GM12878 (cell line): ENCODE measurements at regions not wholly inside any gene's neighbourhood (a gene's known extent, or its start where the extent isn't known, plus 50 kb on each side); places are given as distances from the start of the nearest gene placed in this dataset.

Experiments used
- ATAC-seq: fragments of 200-7000 bp; cut with Tn5 transposase; 3 replicates; pipeline ENCODE4 v1.9.1; 2020; ENCODE audit warnings: mild to moderate bottlenecking, moderate library complexity
- BruUV-seq: library from RNA; stranded (reverse); fragments of 400-500 nt; replicated peaks from 2 replicates; lab custom pipeline; 2021; lab: Mats Ljungman, UMichigan
- CTCF ChIA-PET: fragments of 300-600 bp; sonication (Branson Sonifier 250); formaldehyde crosslinking; extraction: SDS; loops from one replicate; lab custom pipeline; 2021; ENCODE audit warnings: inconsistent platforms; lab: Yijun Ruan, JAX
- POLR2A ChIA-PET: fragments of 350-600 bp; formaldehyde crosslinking; extraction: SDS; loops from one replicate; lab custom pipeline; 2021; ENCODE audit warnings: inconsistent platforms; lab: Charles Lee
- RAD21 ChIA-PET: fragments of 300-600 bp; sonication (Branson Sonifier 250); formaldehyde crosslinking; loops from one replicate; lab custom pipeline; 2023; ENCODE audit warnings: antibody characterized with exemption; ENCODE audit not compliant: unreplicated experiment; lab: Charles Lee
- SMC1A ChIA-PET: fragments of 300-600 bp; sonication (Branson Sonifier 250); formaldehyde crosslinking; loops from one replicate; lab custom pipeline; 2023; ENCODE audit not compliant: unreplicated experiment, uncharacterized antibody; lab: Charles Lee
- DNase-seq: peaks from one replicate; pipeline ENCODE4 v3.0.0-alpha.2; 2011; ENCODE audit warnings: low read depth, low spot score
- FAIRE-seq: peaks from 3 replicates; lab custom pipeline; 2011; peaks lifted over from hg19 to GRCh38; lab: Jason Lieb, UNC
- H2AFZ ChIP-seq: 2 replicates; pipeline ENCODE4 v1.6.0; 2011; ENCODE audit warnings: low read depth, low read length, control low read depth; ENCODE audit not compliant: control insufficient read depth
- H3K27ac ChIP-seq: 2 replicates; pipeline ENCODE4 v1.5.1; 2011; ENCODE audit warnings: control low read depth; ENCODE audit not compliant: control insufficient read depth, insufficient read depth
- H3K27me3 ChIP-seq, 2 experiments: replicated peaks in 1 of 2; 2 replicates each; pipeline versions ENCODE4 v1.6.0 to v1.6.1; 2011; ENCODE audit warnings: low read length in 1 of 2; ENCODE audit not compliant: control insufficient read depth in 2 of 2, insufficient read depth in 2 of 2
- H3K36me3 ChIP-seq, 2 experiments: 2 replicates each; pipeline ENCODE4 v1.5.1; 2011; ENCODE audit warnings: low read length in 1 of 2; ENCODE audit not compliant: control insufficient read depth in 2 of 2, insufficient read depth in 2 of 2
- H3K4me1 ChIP-seq: 2 replicates; pipeline ENCODE4 v1.6.1; 2011; ENCODE audit warnings: mild to moderate bottlenecking, low read length, moderate library complexity, mixed read lengths; ENCODE audit not compliant: control insufficient read depth, insufficient read depth
- H3K4me2 ChIP-seq: 2 replicates; pipeline ENCODE4 v1.6.0; 2011; ENCODE audit warnings: control low read depth; ENCODE audit not compliant: control insufficient read depth, insufficient read depth
- H3K4me3 ChIP-seq: fragments of 200-600 bp; sonication (generic); 2 replicates; pipeline ENCODE4 v1.5.1; 2016
- H3K79me2 ChIP-seq: 2 replicates; pipeline ENCODE4 v1.6.0; 2011; ENCODE audit warnings: low read length; ENCODE audit not compliant: control insufficient read depth, insufficient read depth
- H3K9ac ChIP-seq: 2 replicates; pipeline ENCODE4 v1.8.0; 2011; ENCODE audit warnings: low read length, control low read depth, mixed read lengths; ENCODE audit not compliant: control insufficient read depth, insufficient read depth
- H3K9me3 ChIP-seq: replicated peaks from 3 replicates; pipeline ENCODE4 v1.5.1; 2011; ENCODE audit warnings: mild to moderate bottlenecking, low read length; ENCODE audit not compliant: control insufficient read depth, insufficient read depth
- H4K20me1 ChIP-seq: 2 replicates; pipeline ENCODE4 v1.6.0; 2011; ENCODE audit not compliant: control insufficient read depth, insufficient read depth
- DPF2 ChIP-seq: fragments of 450-650 bp; IDR thresholded peaks from 2 replicates; pipeline ENCODE4 v1.6.1; 2017; ENCODE audit warnings: mild to moderate bottlenecking
- GABPA ChIP-seq: IDR thresholded peaks from 2 replicates; pipeline ENCODE4 v1.6.1; 2014; ENCODE audit warnings: antibody characterized with exemption, low read depth, mild to moderate bottlenecking, inconsistent platforms
- IKZF2 ChIP-seq, 2 experiments: fragments of 450-650 bp; IDR thresholded peaks; 2 replicates each; pipeline ENCODE4 v1.6.1; 2017; ENCODE audit warnings: mild to moderate bottlenecking in 2 of 2, moderate library complexity in 2 of 2
- LARP7 ChIP-seq: fragments of 450-650 bp; IDR thresholded peaks from 2 replicates; pipeline ENCODE4 v1.6.1; 2017; ENCODE audit warnings: mild to moderate bottlenecking
- MTA3 ChIP-seq: IDR thresholded peaks from 2 replicates; pipeline ENCODE4 v1.6.1; 2012; ENCODE audit warnings: low read length, inconsistent platforms, borderline replicate concordance
- NFXL1 ChIP-seq: fragments of 450-650 bp; IDR thresholded peaks from 2 replicates; pipeline ENCODE4 v1.6.1; 2017; ENCODE audit warnings: antibody characterized with exemption, mild to moderate bottlenecking, borderline replicate concordance
- NR2C2 ChIP-seq: IDR thresholded peaks from 2 replicates; pipeline ENCODE4 v1.6.1; 2011; ENCODE audit warnings: borderline replicate concordance, low read depth; ENCODE audit not compliant: control insufficient read depth, insufficient read length
- in situ Hi-C: fragments of 300-500 bp; cut with MboI; formaldehyde crosslinking; loops from 9 replicates; pipeline ENCODE4 v1.14.3; 2018; ENCODE audit warnings: mixed read lengths
- intact Hi-C: fragments of 100-400 bp; cut with micrococcal nuclease; formaldehyde crosslinking; loops from one replicate; pipeline ENCODE4 v1.14.2; 2022; ENCODE audit not compliant: unreplicated experiment
- TF ChIP-seq, protein P1 (sequence below): fragments of 450-650 bp; IDR thresholded peaks from 2 replicates; pipeline ENCODE4 v1.6.1; 2017; ENCODE audit warnings: mild to moderate bottlenecking, moderate library complexity
- TF ChIP-seq, protein P2 (sequence below): IDR thresholded peaks from 2 replicates; pipeline ENCODE4 v1.6.1; 2012; ENCODE audit warnings: low read depth, low read length, improper control_type of control experiment

GRCh38 chr3:111373239-111373638 is 168.8 kb upstream of the CD96 start (continued):
- TF ChIP-seq, protein P1, sequence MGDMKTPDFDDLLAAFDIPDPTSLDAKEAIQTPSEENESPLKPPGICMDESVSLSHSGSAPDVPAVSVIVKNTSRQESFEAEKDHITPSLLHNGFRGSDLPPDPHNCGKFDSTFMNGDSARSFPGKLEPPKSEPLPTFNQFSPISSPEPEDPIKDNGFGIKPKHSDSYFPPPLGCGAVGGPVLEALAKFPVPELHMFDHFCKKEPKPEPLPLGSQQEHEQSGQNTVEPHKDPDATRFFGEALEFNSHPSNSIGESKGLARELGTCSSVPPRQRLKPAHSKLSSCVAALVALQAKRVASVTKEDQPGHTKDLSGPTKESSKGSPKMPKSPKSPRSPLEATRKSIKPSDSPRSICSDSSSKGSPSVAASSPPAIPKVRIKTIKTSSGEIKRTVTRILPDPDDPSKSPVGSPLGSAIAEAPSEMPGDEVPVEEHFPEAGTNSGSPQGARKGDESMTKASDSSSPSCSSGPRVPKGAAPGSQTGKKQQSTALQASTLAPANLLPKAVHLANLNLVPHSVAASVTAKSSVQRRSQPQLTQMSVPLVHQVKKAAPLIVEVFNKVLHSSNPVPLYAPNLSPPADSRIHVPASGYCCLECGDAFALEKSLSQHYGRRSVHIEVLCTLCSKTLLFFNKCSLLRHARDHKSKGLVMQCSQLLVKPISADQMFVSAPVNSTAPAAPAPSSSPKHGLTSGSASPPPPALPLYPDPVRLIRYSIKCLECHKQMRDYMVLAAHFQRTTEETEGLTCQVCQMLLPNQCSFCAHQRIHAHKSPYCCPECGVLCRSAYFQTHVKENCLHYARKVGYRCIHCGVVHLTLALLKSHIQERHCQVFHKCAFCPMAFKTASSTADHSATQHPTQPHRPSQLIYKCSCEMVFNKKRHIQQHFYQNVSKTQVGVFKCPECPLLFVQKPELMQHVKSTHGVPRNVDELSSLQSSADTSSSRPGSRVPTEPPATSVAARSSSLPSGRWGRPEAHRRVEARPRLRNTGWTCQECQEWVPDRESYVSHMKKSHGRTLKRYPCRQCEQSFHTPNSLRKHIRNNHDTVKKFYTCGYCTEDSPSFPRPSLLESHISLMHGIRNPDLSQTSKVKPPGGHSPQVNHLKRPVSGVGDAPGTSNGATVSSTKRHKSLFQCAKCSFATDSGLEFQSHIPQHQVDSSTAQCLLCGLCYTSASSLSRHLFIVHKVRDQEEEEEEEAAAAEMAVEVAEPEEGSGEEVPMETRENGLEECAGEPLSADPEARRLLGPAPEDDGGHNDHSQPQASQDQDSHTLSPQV, result no peak
- no peak for TF ChIP-seq IKZF2 (IDR thresholded peaks at IDR 0.05)
- no peak for TF ChIP-seq LARP7
- TF ChIP-seq DPF2, result no peak
- TF ChIP-seq, all 136 proteins: peak for 0

GRCh38 chr3:111373861-111374260 is 168.1 kb upstream of the CD96 start:
- TF ChIP-seq, protein P2, sequence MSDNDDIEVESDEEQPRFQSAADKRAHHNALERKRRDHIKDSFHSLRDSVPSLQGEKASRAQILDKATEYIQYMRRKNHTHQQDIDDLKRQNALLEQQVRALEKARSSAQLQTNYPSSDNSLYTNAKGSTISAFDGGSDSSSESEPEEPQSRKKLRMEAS, result no peak
- no peak for TF ChIP-seq GABPA
- no peak for TF ChIP-seq NR2C2
- no peak for TF ChIP-seq MTA3
- no peak for TF ChIP-seq NFXL1
- intact Hi-C loops, result no loop called here
- Histone ChIP-seq H3K4me2 (no peak overlapping the region), H3K27me3 (no peaks in the 10 kb centered on the region), H2AFZ (no peak overlapping the region), H3K9me3 (no peaks in the 10 kb centered on the region), H3K79me2 (no peaks in the 10 kb centered on the region), H3K36me3 (no peaks in the 10 kb centered on the region), H3K4me1 (no peaks in the 10 kb centered on the region), H3K9ac (no peak overlapping the region), H4K20me1 (no peaks in the 10 kb centered on the region), H3K27ac (no peak overlapping the region), H3K4me3 (no peak overlapping the region)
- ChIA-PET POLR2A (no interaction called here), SMC1A (no interaction called here), RAD21 (no interaction called here), CTCF (no interaction called here)
- no peak for ATAC-seq
- FAIRE-seq, result no peak
- no TSS peak for BruUV-seq
- no peak for DNase-seq
- in situ Hi-C loops, result no loop called here
